Renal pelvis (tissue), 1 donor: ENCODE measurements at regions not wholly inside any gene's neighbourhood (a gene's known extent, or its start where the extent isn't known, plus 50 kb on each side); places are given as distances from the start of the nearest gene placed in this dataset.

Source experiments
- DNase-seq: peaks from one replicate; pipeline ENCODE4 v3.0.0-alpha.2; 2013

GRCh38 chr22:22396741-22397291 is 111.7 kb downstream of the ZNF280B start:
- no peak for DNase-seq

- DNase-seq, result no peak
Measured at GRCh38 chr22:22397292-22397870, 111.2 kb downstream of the ZNF280B start.

- DNase-seq, result no peak
Measured at GRCh38 chr22:22397875-22398524, 110.5 kb downstream of the ZNF280B start.

GRCh38 chr22:22398530-22399327 is 109.8 kb downstream of the ZNF280B start:
- DNase-seq, result no peak

- DNase-seq, result no peak
Measured at GRCh38 chr22:22400099-22400498, 108.4 kb downstream of the ZNF280B start.

- no peak for DNase-seq
Measured at GRCh38 chr22:22400964-22401363, 107.6 kb downstream of the ZNF280B start.

- DNase-seq, result no peak
Measured at GRCh38 chr22:22401381-22401780, 107.2 kb downstream of the ZNF280B start.

GRCh38 chr22:22403306-22403705 is 105.2 kb downstream of the ZNF280B start:
- DNase-seq, result no peak

- no peak for DNase-seq
Measured at GRCh38 chr22:22403771-22404170, 104.8 kb downstream of the ZNF280B start.

GRCh38 chr22:22404598-22405284 is 103.8 kb downstream of the ZNF280B start:
- no peak for DNase-seq

- no peak for DNase-seq
Measured at GRCh38 chr22:22406445-22407027, 102.0 kb downstream of the ZNF280B start.

- DNase-seq, result no peak
Measured at GRCh38 chr22:22407061-22407460, 101.5 kb downstream of the ZNF280B start.

GRCh38 chr22:22408269-22408668 is 100.3 kb downstream of the ZNF280B start:
- DNase-seq, result no peak

GRCh38 chr22:22408731-22409696 is 99.5 kb downstream of the ZNF280B start:
- peak; percentile 42 for DNase-seq

- DNase-seq, result no peak
Measured at GRCh38 chr22:22410121-22410520, 98.4 kb downstream of the ZNF280B start.

GRCh38 chr22:22410677-22411076 is 97.9 kb downstream of the ZNF280B start:
- DNase-seq, result no peak

GRCh38 chr22:22414266-22414665 is 94.3 kb downstream of the ZNF280B start:
- no peak for DNase-seq

- DNase-seq, result no peak
Measured at GRCh38 chr22:22417495-22418162, 90.9 kb downstream of the ZNF280B start.

GRCh38 chr22:22418163-22418549 is 90.4 kb downstream of the ZNF280B start:
- no peak for DNase-seq

GRCh38 chr22:22418957-22419356 is 89.6 kb downstream of the ZNF280B start:
- DNase-seq, result no peak
